NK-92 treated with Interleukin-12 subunit alpha and Interleukin-12 subunit beta, amount 100 ng/mL, for 24 hours (cell line): ENCODE measurements at regions not wholly inside any gene's neighbourhood (a gene's known extent, or its start where the extent isn't known, plus 50 kb on each side); places are given as distances from the start of the nearest gene placed in this dataset.
"Not testable (repeated sequence)": the region's sequence is repeated elsewhere in the genome, so short reads cannot be mapped to it uniquely, and the experiment has no call there.

Experiments used
- DNase-seq: peaks from one replicate; lab custom pipeline; 2025; lab: John Stamatoyannopoulos, UW

- peak; percentile 79 for DNase-seq
These were observed 146.8 kb upstream of the ROPN1B start for GRCh38 chr3:125822175-125822574.

GRCh38 chr3:125831005-125831750 lies 137.8 kb upstream of the ROPN1B start:
- not testable (repeated sequence) for DNase-seq

GRCh38 chr3:125835562-125835961 lies 133.4 kb upstream of the ROPN1B start:
- DNase-seq, result not testable (repeated sequence)

DNA sequence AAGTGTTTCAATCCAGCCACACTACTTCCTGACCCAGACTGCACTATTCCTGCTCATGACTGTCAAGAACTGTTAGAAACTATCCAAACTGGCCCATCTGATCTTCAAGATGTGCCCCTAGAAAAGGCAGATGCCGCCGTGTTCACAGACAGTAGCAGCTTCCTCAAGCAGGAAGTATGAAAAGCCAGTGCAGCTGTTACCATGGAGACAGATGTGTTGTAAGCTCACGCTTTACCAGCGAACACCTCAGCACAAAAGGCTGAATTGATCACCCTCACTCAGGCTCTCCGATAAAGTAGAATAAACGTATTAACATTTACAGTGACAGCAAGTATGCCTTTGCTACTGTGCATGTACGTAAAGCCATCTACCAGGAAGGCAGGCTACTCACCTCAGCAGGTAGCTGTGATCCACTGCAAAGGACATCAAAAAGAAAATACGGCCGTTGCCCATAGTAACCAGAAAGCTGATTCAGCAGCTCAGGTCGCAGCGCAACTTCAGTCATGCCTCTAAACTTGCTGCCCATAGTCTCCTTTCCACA lies 132.9 kb upstream of the ROPN1B start:
- peak; percentile 32 for DNase-seq

- not testable (repeated sequence) for DNase-seq
These were observed 132.2 kb upstream of the ROPN1B start for GRCh38 chr3:125836786-125837185.

DNA sequence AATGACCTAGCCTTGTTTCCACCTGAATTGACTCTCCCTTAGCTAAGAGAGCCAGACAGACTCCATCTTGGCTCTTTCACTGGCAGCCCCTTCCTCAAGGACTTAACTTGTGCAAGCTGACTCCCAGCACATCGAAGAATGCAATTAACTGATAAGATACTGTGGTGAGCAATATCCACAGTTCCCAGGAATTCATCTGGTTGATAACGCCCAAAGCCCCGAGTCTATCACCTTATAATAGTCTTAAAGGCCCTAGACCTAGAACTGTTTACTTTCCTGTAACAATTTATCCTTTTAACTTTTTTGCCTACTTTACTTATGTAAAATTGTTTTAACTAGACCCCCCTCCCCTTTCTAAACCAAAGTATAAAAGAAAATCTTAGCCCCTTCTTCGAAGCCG lies 130.1 kb upstream of the ROPN1B start:
- DNase-seq, result not testable (repeated sequence)

DNA sequence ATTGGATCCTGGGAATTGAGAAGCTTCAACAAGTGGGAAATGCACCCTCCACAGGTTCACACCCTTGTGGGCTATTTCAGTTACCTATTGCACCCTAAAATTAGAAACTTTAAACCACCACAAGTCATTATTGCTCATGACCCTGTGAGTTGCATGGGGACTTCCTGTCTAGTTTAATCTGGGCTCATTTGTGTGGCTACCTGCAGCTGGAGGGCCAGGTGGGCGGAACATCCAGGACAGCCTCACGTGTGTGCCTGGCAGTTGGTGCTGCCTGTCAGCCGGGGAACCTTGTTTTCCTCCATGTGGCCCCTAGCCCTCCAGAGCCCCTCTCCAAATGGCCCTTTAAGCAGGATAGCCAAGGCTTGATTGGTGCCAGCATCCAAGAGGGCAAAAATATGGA lies 128.5 kb upstream of the ROPN1B start:
- DNase-seq, result peak; percentile 24

- DNase-seq, result not testable (repeated sequence)
These were observed 121.0 kb upstream of the ROPN1B start for GRCh38 chr3:125847966-125848365.

- not testable (repeated sequence) for DNase-seq
These were observed 114.0 kb upstream of the ROPN1B start for GRCh38 chr3:125855006-125855405.

DNA sequence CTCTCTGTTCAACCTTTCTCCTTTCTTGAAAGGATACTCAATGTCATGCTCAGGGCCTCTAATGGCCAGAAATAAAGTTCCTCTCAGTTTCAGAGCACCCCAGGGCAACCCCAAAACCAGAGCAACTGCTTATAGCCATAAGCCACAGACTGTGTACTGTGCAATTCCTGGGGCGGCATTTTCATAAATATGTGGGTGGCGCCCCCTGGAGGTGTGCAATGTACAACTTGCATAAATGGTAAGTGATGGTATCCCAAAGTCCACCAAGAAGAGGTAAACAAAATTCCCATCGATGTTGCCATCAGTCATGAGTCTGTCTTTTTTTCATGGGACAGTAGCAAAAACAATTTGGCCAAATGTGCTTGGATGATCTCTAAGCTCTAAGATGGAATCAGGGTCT lies 108.4 kb upstream of the ROPN1B start:
- not testable (repeated sequence) for DNase-seq

DNA sequence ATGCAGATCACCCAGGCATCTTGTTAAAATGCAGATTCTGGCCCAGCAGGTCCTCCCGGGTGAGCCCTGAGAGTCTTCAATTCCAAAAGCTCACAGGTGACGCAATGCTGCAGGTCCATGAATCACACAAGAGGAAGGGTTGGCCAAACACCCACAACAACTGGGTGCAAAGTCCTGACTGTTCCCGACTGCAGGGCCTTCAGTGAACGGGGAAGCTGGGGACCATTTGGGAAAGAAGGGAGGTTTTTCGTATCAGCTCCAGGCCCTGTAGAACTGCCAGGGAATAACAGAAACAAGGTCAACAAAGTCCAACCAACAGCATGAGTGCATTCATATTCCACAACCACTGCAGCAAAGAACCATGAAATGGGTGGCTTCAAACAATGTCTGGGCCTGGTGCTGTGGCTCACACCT lies 106.1 kb upstream of the ROPN1B start:
- DNase-seq, result not testable (repeated sequence)

DNA sequence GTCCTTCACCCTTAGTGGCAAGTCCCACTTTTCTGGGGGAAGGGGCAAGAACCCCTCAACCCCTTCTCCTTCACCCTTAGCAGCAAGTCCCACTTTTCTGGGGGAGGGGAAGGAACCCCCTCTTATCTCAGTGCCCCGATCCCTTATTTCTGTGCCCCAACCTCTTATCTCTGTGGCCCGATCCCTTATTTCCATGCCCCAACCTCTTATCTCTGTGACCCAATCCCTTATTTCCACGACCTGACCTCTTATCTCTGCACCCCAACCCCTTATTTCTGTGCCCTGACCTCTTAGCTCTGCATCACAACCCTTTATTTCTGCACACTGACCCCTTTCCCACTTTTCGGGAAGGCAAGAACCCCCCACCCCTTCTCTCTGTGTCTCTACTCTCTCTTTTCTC lies 104.4 kb upstream of the ROPN1B start:
- DNase-seq, result not testable (repeated sequence)

GRCh38 chr3:125886006-125886405 lies 83.0 kb upstream of the ROPN1B start:
- not testable (repeated sequence) for DNase-seq

- not testable (repeated sequence) for DNase-seq
These were observed 69.8 kb upstream of the ROPN1B start for GRCh38 chr3:125899181-125899580.

- DNase-seq, result not testable (repeated sequence)
These were observed 67.5 kb upstream of the ROPN1B start for GRCh38 chr3:125901473-125901872.

GRCh38 chr3:125903780-125904455 lies 65.1 kb upstream of the ROPN1B start:
- not testable (repeated sequence) for DNase-seq

GRCh38 chr3:125907279-125907678 lies 61.7 kb upstream of the ROPN1B start:
- DNase-seq, result not testable (repeated sequence)

- not testable (repeated sequence) for DNase-seq
These were observed 58.1 kb upstream of the ROPN1B start for GRCh38 chr3:125910851-125911250.

GRCh38 chr3:125914608-125915436 lies 54.2 kb upstream of the ROPN1B start:
- DNase-seq, result not testable (repeated sequence)

GRCh38 chr3:125915437-125915787 lies 53.6 kb upstream of the ROPN1B start:
- DNase-seq, result not testable (repeated sequence)

- DNase-seq, result peak; percentile 100
These were observed 53.1 kb upstream of the ROPN1B start for GRCh38 chr3:125915792-125916375.
